HG02759 (cell line): ENCODE measurements at regions not wholly inside any gene's neighbourhood (a gene's known extent, or its start where the extent isn't known, plus 50 kb on each side); places are given as distances from the start of the nearest gene placed in this dataset.

Source experiments
- ATAC-seq: cut with Tn5 transposase; IDR thresholded peaks from one replicate; pipeline ENCODE4 v1.9.1; 2021; ENCODE audit warnings: mild to moderate bottlenecking, moderate library complexity; ENCODE audit not compliant: unreplicated experiment

- ATAC-seq, result no peak
Observed at GRCh38 chr6:41428996-41429421, 93.6 kb downstream of the NCR2 start.

GRCh38 chr6:41429506-41430504 is 94.4 kb downstream of the NCR2 start:
- no peak for ATAC-seq

- no peak for ATAC-seq
Observed at GRCh38 chr6:41430875-41431274, 95.5 kb downstream of the NCR2 start.

- ATAC-seq, result no peak
Observed at GRCh38 chr6:41432280-41432679, 96.9 kb downstream of the NCR2 start.

- no peak for ATAC-seq
Observed at GRCh38 chr6:41434803-41435481, 99.5 kb downstream of the NCR2 start.

GRCh38 chr6:41437604-41438003 is 102.2 kb downstream of the NCR2 start:
- ATAC-seq, result no peak

GRCh38 chr6:41438746-41439145 is 103.3 kb downstream of the NCR2 start:
- ATAC-seq, result no peak

GRCh38 chr6:41439524-41440418 is 104.4 kb downstream of the NCR2 start:
- no peak for ATAC-seq

GRCh38 chr6:41440958-41441357 is 105.2 kb upstream of the FOXP4 start:
- ATAC-seq, result no peak

- no peak for ATAC-seq
Observed at GRCh38 chr6:41441598-41442351, 104.4 kb upstream of the FOXP4 start.

- ATAC-seq, result no peak
Observed at GRCh38 chr6:41442352-41442672, 103.9 kb upstream of the FOXP4 start.

GRCh38 chr6:41442800-41443501 is 103.2 kb upstream of the FOXP4 start:
- ATAC-seq, result no peak

- no peak for ATAC-seq
Observed at GRCh38 chr6:41443616-41444525, 102.3 kb upstream of the FOXP4 start.

GRCh38 chr6:41445261-41445660 is 100.9 kb upstream of the FOXP4 start:
- ATAC-seq, result no peak

- no peak for ATAC-seq
Observed at GRCh38 chr6:41446132-41446531, 100.0 kb upstream of the FOXP4 start.

- ATAC-seq, result no peak
Observed at GRCh38 chr6:41446907-41447545, 99.2 kb upstream of the FOXP4 start.

- no peak for ATAC-seq
Observed at GRCh38 chr6:41448256-41448655, 97.9 kb upstream of the FOXP4 start.
